Lower lobe of right lung (tissue), 2 donors: ENCODE measurements at regions not wholly inside any gene's neighbourhood (a gene's known extent, or its start where the extent isn't known, plus 50 kb on each side); places are given as distances from the start of the nearest gene placed in this dataset.

Source experiments
- ATAC-seq, 2 donors: fragments of 200-7000 bp; cut with Tn5 transposase; one replicate each; pipeline ENCODE4 v1.9.1; 2020 to 2022; ENCODE audit warnings: mild to moderate bottlenecking in 2 of 2, moderate library complexity in 2 of 2
- DNase-seq: peaks from one replicate; pipeline ENCODE4 v3.0.0-alpha.2; 2020
- H3K27ac ChIP-seq: fragments of 200-600 bp; one replicate; pipeline ENCODE4 v1.8.0; 2022
- H3K27me3 ChIP-seq: fragments of 200-600 bp; one replicate; pipeline ENCODE4 v1.8.0; 2022; ENCODE audit warnings: low read depth
- H3K36me3 ChIP-seq: fragments of 200-600 bp; one replicate; pipeline ENCODE4 v1.8.0; 2022; ENCODE audit warnings: mild to moderate bottlenecking
- H3K4me1 ChIP-seq: fragments of 200-600 bp; one replicate; pipeline ENCODE4 v1.8.0; 2022
- H3K4me3 ChIP-seq: fragments of 200-600 bp; one replicate; pipeline ENCODE4 v1.8.0; 2022; ENCODE audit warnings: mild to moderate bottlenecking
- H3K9me3 ChIP-seq: fragments of 200-600 bp; one replicate; pipeline ENCODE4 v1.8.0; 2022
- CTCF ChIP-seq: fragments of 200-600 bp; IDR thresholded peaks from one replicate; pipeline ENCODE4 v1.8.0; 2022; ENCODE audit warnings: antibody characterized with exemption, mild to moderate bottlenecking
- intact Hi-C: fragments of 100-400 bp; cut with DNase I; formaldehyde crosslinking; loops from one replicate; pipeline ENCODE4 v1.11.0; 2022
- donor health status: DM: no; HTN: yes; CAD: no; lungs with severe emphysema.

- ATAC-seq: no peak
- intact Hi-C loops: no loop called here
- no peak overlapping the region for H3K4me3 ChIP-seq
- peaks cover 13% of the 10 kb centered on the region for H3K9me3 ChIP-seq
- H3K27me3 ChIP-seq: peaks cover 6% of the 10 kb centered on the region
- no peak overlapping the region for H3K27ac ChIP-seq
- DNase-seq: no peak
- no peaks in the 10 kb centered on the region for H3K4me1 ChIP-seq
- H3K36me3 ChIP-seq: no peaks in the 10 kb centered on the region
- TF ChIP-seq CTCF: no peak
Measured at GRCh38 chr21:36640174-36640720, 58.7 kb upstream of the SIM2 start.

- TF ChIP-seq CTCF: no peak
- Histone ChIP-seq H3K27ac (no peak overlapping the region), H3K36me3 (no peaks in the 10 kb centered on the region), H3K27me3 (peaks cover 6% of the 10 kb centered on the region), H3K9me3 (peaks cover 13% of the 10 kb centered on the region), H3K4me1 (no peaks in the 10 kb centered on the region), H3K4me3 (no peak overlapping the region)
- no peak for DNase-seq
- intact Hi-C loops: no loop called here
- ATAC-seq: no peak
Measured at GRCh38 chr21:36640721-36641244, 58.1 kb upstream of the SIM2 start.

GRCh38 chr21:36641346-36641745 is 57.6 kb upstream of the SIM2 start:
- H3K4me3 ChIP-seq: no peak overlapping the region
- DNase-seq: no peak
- ATAC-seq: no peak
- no peak for TF ChIP-seq CTCF
- no peaks in the 10 kb centered on the region for H3K4me1 ChIP-seq
- no peak overlapping the region for H3K27ac ChIP-seq
- no peaks in the 10 kb centered on the region for H3K36me3 ChIP-seq
- intact Hi-C loops: no loop called here
- peaks cover 10% of the 10 kb centered on the region for H3K9me3 ChIP-seq
- peaks cover 6% of the 10 kb centered on the region for H3K27me3 ChIP-seq

GRCh38 chr21:36641886-36642285 is 57.0 kb upstream of the SIM2 start:
- ATAC-seq: no peak
- TF ChIP-seq CTCF: no peak
- Histone ChIP-seq H3K4me3 (no peak overlapping the region), H3K36me3 (no peaks in the 10 kb centered on the region), H3K9me3 (peaks cover 5% of the 10 kb centered on the region), H3K27ac (no peak overlapping the region), H3K4me1 (no peaks in the 10 kb centered on the region), H3K27me3 (peaks cover 10% of the 10 kb centered on the region)
- intact Hi-C loops: no loop called here
- no peak for DNase-seq

GRCh38 chr21:36642777-36643176 is 56.1 kb upstream of the SIM2 start:
- H3K4me3 ChIP-seq: no peak overlapping the region
- no peaks in the 10 kb centered on the region for H3K9me3 ChIP-seq
- H3K36me3 ChIP-seq: no peaks in the 10 kb centered on the region
- no peak for ATAC-seq
- no peak for TF ChIP-seq CTCF
- peaks cover 10% of the 10 kb centered on the region for H3K27me3 ChIP-seq
- no peak overlapping the region for H3K27ac ChIP-seq
- no peaks in the 10 kb centered on the region for H3K4me1 ChIP-seq
- DNase-seq: no peak
- intact Hi-C loops: no loop called here
